Peyer's patch (tissue), 4 donors: ENCODE measurements at regions not wholly inside any gene's neighbourhood (a gene's known extent, or its start where the extent isn't known, plus 50 kb on each side); places are given as distances from the start of the nearest gene placed in this dataset.

Experiments used
- CTCF ChIP-seq, 6 experiments: fragments of 450-650 bp in 4 of 6; fragments of 200-600 bp in 2 of 6; sonication (generic) in 1 of 6; IDR thresholded peaks; one replicate each; pipeline ENCODE4 v1.5.1; 2017 to 2019; ENCODE audit warnings: antibody characterized with exemption in 6 of 6, mild to moderate bottlenecking in 3 of 6, moderate library complexity in 1 of 6
- POLR2A ChIP-seq, 2 donors: fragments of 450-650 bp; IDR thresholded peaks; one replicate each; pipeline ENCODE4 v1.5.1; 2017; ENCODE audit warnings: antibody characterized with exemption in 2 of 2, mild to moderate bottlenecking in 2 of 2, moderate library complexity in 2 of 2

- TF ChIP-seq POLR2A (IDR thresholded peaks at IDR 0.05) (no peak), CTCF (IDR thresholded peaks at IDR 0.05) (no peak)
Observed at GRCh38 chr16:54719624-54720023, 211.0 kb upstream of the IRX5 start.
